HCT116 (cell line): ENCODE measurements at regions not wholly inside any gene's neighbourhood (a gene's known extent, or its start where the extent isn't known, plus 50 kb on each side); places are given as distances from the start of the nearest gene placed in this dataset.

ENCODE experiments used
- ATAC-seq: fragments of 200-7000 bp; cut with Tn5 transposase; 2 replicates; pipeline ENCODE4 v1.9.1; 2020; ENCODE audit warnings: mild to moderate bottlenecking, moderate library complexity
- BruUV-seq: library from RNA; stranded (reverse); fragments of 400-500 nt; replicated peaks from 2 replicates; lab custom pipeline; 2021; lab: Mats Ljungman, UMichigan
- CTCF ChIA-PET: fragments of 300-600 bp; sonication (Branson Sonifier 250); formaldehyde crosslinking; loops from one replicate; lab custom pipeline; 2021; ENCODE audit warnings: antibody characterized with exemption; lab: Charles Lee
- POLR2A ChIA-PET: fragments of 300-600, 350-600 bp; sonication (Branson Sonifier 250); formaldehyde crosslinking; loops from one replicate; lab custom pipeline; 2021; ENCODE audit warnings: antibody characterized with exemption; lab: Charles Lee
- RAD21 ChIA-PET, 2 experiments: fragments of 300-600 bp; sonication (Branson Sonifier 250); formaldehyde crosslinking; loops; one replicate each; lab custom pipeline; 2023; ENCODE audit warnings: low total read pairs in 2 of 2; ENCODE audit not compliant: uncharacterized antibody in 2 of 2, unreplicated experiment in 2 of 2, low non-redundant PET in 1 of 2; lab: Charles Lee
- DNase-seq: peaks from one replicate; pipeline ENCODE4 v3.0.0-alpha.2; 2010; ENCODE audit warnings: low read depth, low spot score
- H2AFZ ChIP-seq: fragments of 200-600 bp; shearing (Covaris generic), sonication (generic); 2 replicates; pipeline ENCODE4 v1.6.1; 2017; ENCODE audit warnings: low read depth, mixed run types, mixed read lengths, antibody characterized with exemption, low read length; ENCODE audit not compliant: poor library complexity, severe bottlenecking
- H3K27ac ChIP-seq: 2 replicates; pipeline ENCODE4 v1.5.1; 2012; ENCODE audit warnings: low read depth, low read length
- H3K27me3 ChIP-seq: fragments of 200-600 bp; sonication (generic); 2 replicates; pipeline ENCODE4 v1.6.1; 2016; ENCODE audit warnings: mixed run types, low read length, mixed read lengths; ENCODE audit not compliant: insufficient read depth
- H3K36me3 ChIP-seq, 2 experiments: fragments of 200-500 bp in 1 of 2; fragments of 200-600 bp in 1 of 2; sonication (Bioruptor generic) in 1 of 2; sonication (generic) in 1 of 2; 2 replicates each; pipeline versions ENCODE4 v1.5.1 to v1.6.1; 2014 to 2016; ENCODE audit warnings: low read length in 2 of 2, inconsistent platforms in 1 of 2, mixed read lengths in 1 of 2, mixed run types in 1 of 2; ENCODE audit not compliant: insufficient read depth in 2 of 2, control insufficient read depth in 1 of 2
- H3K4me1 ChIP-seq, 2 experiments: fragments of 200-600 bp in 1 of 2; sonication (generic) in 1 of 2; 2 replicates each; pipeline versions ENCODE4 v1.5.1 to v1.6.1; 2012 to 2017; ENCODE audit warnings: low read length in 2 of 2, inconsistent platforms in 1 of 2, mild to moderate bottlenecking in 1 of 2, mixed read lengths in 1 of 2, mixed run types in 1 of 2, moderate library complexity in 1 of 2; ENCODE audit not compliant: insufficient read depth in 2 of 2, control insufficient read depth in 1 of 2
- H3K4me2 ChIP-seq: fragments of 200-600 bp; sonication (generic); 2 replicates; pipeline ENCODE4 v1.6.1; 2017; ENCODE audit warnings: mixed run types, low read length, mixed read lengths
- H3K4me3 ChIP-seq, 2 experiments: fragments of 200-600 bp in 1 of 2; sonication (generic) in 1 of 2; replicated peaks in 1 of 2; 2 replicates each; pipeline ENCODE4 v1.5.1; 2011 to 2016; ENCODE audit warnings: low read length in 2 of 2, control low read depth in 1 of 2, low read depth in 1 of 2, mild to moderate bottlenecking in 1 of 2, mixed read lengths in 1 of 2, mixed run types in 1 of 2
- H3K79me2 ChIP-seq: fragments of 200-600 bp; sonication (generic); 2 replicates; pipeline ENCODE4 v1.6.1; 2017; ENCODE audit warnings: mild to moderate bottlenecking, mixed run types, low read length, moderate library complexity, mixed read lengths; ENCODE audit not compliant: insufficient read depth
- H3K9ac ChIP-seq: fragments of 200-600 bp; sonication (generic); 2 replicates; pipeline ENCODE4 v1.6.1; 2016; ENCODE audit warnings: low read length, mixed read lengths
- H3K9me2 ChIP-seq: fragments of 200-600 bp; sonication (generic), shearing (Covaris generic); 2 replicates; pipeline ENCODE4 v1.6.1; 2017; ENCODE audit warnings: mixed run types, mild to moderate bottlenecking, moderate library complexity; ENCODE audit not compliant: insufficient read depth
- H3K9me3 ChIP-seq, 2 experiments: fragments of 200-500 bp in 1 of 2; fragments of 200-600 bp in 1 of 2; sonication (Bioruptor generic) in 1 of 2; sonication (generic) in 1 of 2; 2 replicates each; pipeline ENCODE4 v1.6.1; 2014 to 2017; ENCODE audit warnings: low read length in 2 of 2, mixed read lengths in 2 of 2, inconsistent platforms in 1 of 2, low read depth in 1 of 2, mild to moderate bottlenecking in 1 of 2, mixed run types in 1 of 2, moderate library complexity in 1 of 2; ENCODE audit not compliant: control insufficient read depth in 1 of 2, insufficient read depth in 1 of 2
- H4K20me1 ChIP-seq: fragments of 200-600 bp; sonication (generic), shearing (Covaris generic); 2 replicates; pipeline ENCODE4 v1.6.1; 2017; ENCODE audit warnings: mixed run types, mild to moderate bottlenecking, moderate library complexity; ENCODE audit not compliant: insufficient read depth
- ATF3 ChIP-seq: IDR thresholded peaks from 2 replicates; pipeline ENCODE4 v1.6.1; 2012
- CBX3 ChIP-seq: IDR thresholded peaks from 2 replicates; pipeline ENCODE4 v1.6.1; 2012; ENCODE audit warnings: low read depth
- EZH2 ChIP-seq: fragments of 200-600 bp; sonication (generic); IDR thresholded peaks from 2 replicates; pipeline ENCODE4 v1.6.1; 2017; ENCODE audit warnings: antibody characterized with exemption, mixed run types
- EZH2phosphoT487 ChIP-seq: fragments of 200-600 bp; IDR thresholded peaks from 2 replicates; pipeline ENCODE4 v1.6.1; 2018; ENCODE audit warnings: antibody characterized with exemption, borderline replicate concordance
- FOSL1 ChIP-seq: IDR thresholded peaks from 2 replicates; pipeline ENCODE4 v1.6.1; 2012; ENCODE audit warnings: low read depth
- POLR2AphosphoS5 ChIP-seq: IDR thresholded peaks from 2 replicates; pipeline ENCODE4 v1.6.1; 2011; ENCODE audit warnings: mild to moderate bottlenecking, low read depth, low read length, moderate library complexity
- RAD21 ChIP-seq: IDR thresholded peaks from 2 replicates; pipeline ENCODE4 v1.6.1; 2012; ENCODE audit warnings: low read depth, mild to moderate bottlenecking
- REST ChIP-seq: IDR thresholded peaks from 2 replicates; pipeline ENCODE4 v1.6.1; 2012; ENCODE audit warnings: low read depth
- SIN3A ChIP-seq: IDR thresholded peaks from 2 replicates; pipeline ENCODE4 v1.6.1; 2012; ENCODE audit warnings: low read depth
- TCF7L2 ChIP-seq: IDR thresholded peaks from 2 replicates; pipeline ENCODE4 v1.7.0; 2011; ENCODE audit warnings: borderline replicate concordance, inconsistent platforms; ENCODE audit not compliant: insufficient read depth, insufficient read length; ENCODE audit errors: extremely low read depth
- YY1 ChIP-seq: IDR thresholded peaks from 2 replicates; pipeline ENCODE4 v1.6.1; 2011; ENCODE audit warnings: low read length, low read depth, moderate library complexity, mild to moderate bottlenecking; ENCODE audit not compliant: insufficient replicate concordance; ENCODE audit errors: extremely low read depth
- ZBTB33 ChIP-seq: IDR thresholded peaks from 2 replicates; pipeline ENCODE4 v1.6.1; 2011; ENCODE audit warnings: mild to moderate bottlenecking, low read length, moderate library complexity; ENCODE audit not compliant: insufficient replicate concordance; ENCODE audit errors: extremely low read depth
- ZNF274 ChIP-seq: fragments of 200-500 bp; sonication (Bioruptor generic); IDR thresholded peaks from 2 replicates; pipeline ENCODE4 v1.6.1; 2014; ENCODE audit warnings: mild to moderate bottlenecking, low read depth, low read length, inconsistent platforms
- intact Hi-C: fragments of 100-400 bp; cut with micrococcal nuclease; formaldehyde crosslinking; loops from 2 replicates; pipeline ENCODE4 v1.10.0; 2022

- no peaks in the 10 kb centered on the region for H3K27me3 ChIP-seq
- ChIA-PET CTCF (no interaction called here), POLR2A (no interaction called here), RAD21 (no interaction called here)
- no peak overlapping the region for H3K27ac ChIP-seq
- no peak overlapping the region for H2AFZ ChIP-seq
- H3K9me3 ChIP-seq, result peaks cover 12 to 35% of the 10 kb centered on the region in 2 experiments; a peak in 2 of 4 replicates
- H4K20me1 ChIP-seq, result no peaks in the 10 kb centered on the region
- no peaks in the 10 kb centered on the region for H3K9me2 ChIP-seq
- TF ChIP-seq ZBTB33 (no peak), POLR2AphosphoS5 (no peak), CBX3 (no peak), SIN3A (no peak), TCF7L2 (no peak), YY1 (no peak), EZH2 (no peak), ZNF274 (no peak), ATF3 (no peak), EZH2phosphoT487 (no peak), RAD21 (no peak), FOSL1 (no peak), REST (no peak)
- H3K9ac ChIP-seq, result no peak overlapping the region
- no peaks in the 10 kb centered on the region for H3K36me3 ChIP-seq
- DNase-seq (no peak), ATAC-seq (no peak)
- no peaks in the 10 kb centered on the region for H3K79me2 ChIP-seq
- no TSS peak for BruUV-seq
- intact Hi-C loops, result no loop called here
- H3K4me3 ChIP-seq, result no peak overlapping the region
- no peak overlapping the region for H3K4me2 ChIP-seq
- H3K4me1 ChIP-seq, result no peaks in the 10 kb centered on the region
Measured at GRCh38 chr14:28652782-28653181, 113.8 kb upstream of the FOXG1 start.
